Retinal pigment epithelial cell (primary cell): ENCODE measurements at regions not wholly inside any gene's neighbourhood (a gene's known extent, or its start where the extent isn't known, plus 50 kb on each side); places are given as distances from the start of the nearest gene placed in this dataset.

Experiments
- DNase-seq: peaks from one replicate; pipeline ENCODE4 v3.0.0-alpha.2; 2010; ENCODE audit warnings: low read depth
- H3K4me3 ChIP-seq: 2 replicates; pipeline ENCODE4 v1.5.1; 2011; ENCODE audit warnings: mild to moderate bottlenecking, low read length, control low read depth, moderate library complexity
- CTCF ChIP-seq: conservative IDR thresholded peaks from 2 replicates; pipeline ENCODE4 v1.5.1; 2011; ENCODE audit warnings: low read depth, low read length, control low read depth, inconsistent platforms

GRCh38 chr2:200052627-200053026 lies 97.2 kb downstream of the MAIP1 start:
- H3K4me3 ChIP-seq, result no peak overlapping the region
- no peak for DNase-seq
- TF ChIP-seq CTCF, result no peak

GRCh38 chr2:200054681-200055468 lies 99.5 kb downstream of the MAIP1 start:
- H3K4me3 ChIP-seq, result no peak overlapping the region
- TF ChIP-seq CTCF, result no peak
- DNase-seq, result no peak

- H3K4me3 ChIP-seq, result no peak overlapping the region
- TF ChIP-seq CTCF, result no peak
- no peak for DNase-seq
Observed at GRCh38 chr2:200056105-200056504, 100.7 kb downstream of the MAIP1 start.

- no peak for TF ChIP-seq CTCF
- DNase-seq, result no peak
- no peak overlapping the region for H3K4me3 ChIP-seq
Observed at GRCh38 chr2:200063155-200063554, 107.8 kb downstream of the MAIP1 start.

GRCh38 chr2:200064879-200065278 lies 109.5 kb downstream of the MAIP1 start:
- no peak overlapping the region for H3K4me3 ChIP-seq
- TF ChIP-seq CTCF, result no peak
- DNase-seq, result no peak

GRCh38 chr2:200065477-200065876 lies 110.1 kb downstream of the MAIP1 start:
- no peak for TF ChIP-seq CTCF
- no peak for DNase-seq
- H3K4me3 ChIP-seq, result no peak overlapping the region

- no peak overlapping the region for H3K4me3 ChIP-seq
- no peak for DNase-seq
- TF ChIP-seq CTCF, result no peak
Observed at GRCh38 chr2:200066417-200066816, 111.0 kb downstream of the MAIP1 start.
